ENCODE measurements at regions not wholly inside any gene's neighbourhood (a gene's known extent, or its start where the extent isn't known, plus 50 kb on each side); places are given as distances from the start of the nearest gene placed in this dataset.

DNA sequence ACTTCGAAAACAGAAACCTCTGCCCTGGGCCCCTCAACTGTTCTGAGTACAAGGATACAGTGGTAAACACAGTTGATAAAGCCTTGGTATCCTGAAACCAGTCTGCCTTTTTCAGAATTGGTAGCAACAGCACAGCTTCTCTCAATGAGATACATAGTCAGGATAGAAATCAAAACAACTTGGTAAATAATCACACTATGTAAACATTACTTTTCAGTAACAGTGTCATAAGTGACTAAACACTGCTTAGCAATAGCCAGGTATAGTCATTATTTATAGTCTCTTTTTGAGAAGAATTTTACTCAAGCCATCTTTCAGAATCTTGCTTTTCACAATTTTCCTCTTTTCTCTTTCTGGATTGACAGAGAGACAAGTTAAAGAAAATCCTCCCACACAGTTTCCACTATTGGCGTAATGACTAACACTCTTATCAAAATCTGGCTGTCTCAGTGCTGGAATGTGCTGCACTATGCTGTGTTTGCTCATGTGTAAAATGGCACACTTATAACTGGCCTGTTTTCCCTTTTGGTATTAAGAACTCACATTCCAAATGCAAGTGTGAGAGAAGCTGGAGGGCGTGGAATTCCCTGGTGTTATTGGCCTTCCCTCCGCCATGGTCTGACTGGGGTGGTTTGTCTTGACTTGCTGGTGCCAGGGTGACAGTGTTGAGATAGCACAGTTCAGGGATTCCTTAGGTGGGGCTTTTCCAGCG lies 368.8 kb downstream of the TDRD3 start:
- H3K4me1 ChIP-seq (ENCODE audit: control insufficient read depth in 2 of 3, insufficient read depth in 2 of 3, low read depth in 1 of 3, low read length in 3 of 3), result peaks cover 0 to 4% (median 0%) of the 10 kb centered on the region in 3 donors
- no peak overlapping the region for H3K4me3 ChIP-seq (ENCODE audit: low read length in 3 of 3)
- no peaks in the 10 kb centered on the region for H3K36me3 ChIP-seq (ENCODE audit: control insufficient read depth in 2 of 3, insufficient read depth in 3 of 3, low read length in 3 of 3)
- TF ChIP-seq CTCF (IDR thresholded peaks at IDR 0.05; ENCODE audit: borderline replicate concordance, extremely low read depth, insufficient read depth), result no peak
- intact Hi-C loops (cut with DNase I), result no loop called here
- H3K27me3 ChIP-seq (ENCODE audit: control insufficient read depth, insufficient read depth, low read length), result no peaks in the 10 kb centered on the region
- H3K9me3 ChIP-seq (ENCODE audit: control insufficient read depth in 2 of 3, insufficient read depth in 1 of 3, low read length in 3 of 3), result no peaks in the 10 kb centered on the region
- DNase-seq (peak in 4 of 5 donors; percentile 34 to 73 (median 48)), FAIRE-seq (peak; percentile 15)
- peak overlapping the region in 1 of 2 donors; percentile 35 for H3K27ac ChIP-seq (ENCODE audit: low read depth in 2 of 2, low read length in 2 of 2)
- H3K9ac ChIP-seq (ENCODE audit: low read length in 3 of 3), result no peak overlapping the region

- Histone ChIP-seq H3K9ac (ENCODE audit: low read length in 3 of 3) (no peak overlapping the region), H3K27ac (ENCODE audit: low read depth in 2 of 2, low read length in 2 of 2) (no peak overlapping the region), H3K4me1 (ENCODE audit: control insufficient read depth in 2 of 3, insufficient read depth in 2 of 3, low read depth in 1 of 3, low read length in 3 of 3) (peaks cover 0 to 3% (median 0%) of the 10 kb centered on the region in 3 donors), H3K9me3 (ENCODE audit: control insufficient read depth in 2 of 3, insufficient read depth in 1 of 3, low read length in 3 of 3) (no peaks in the 10 kb centered on the region), H3K4me3 (ENCODE audit: low read length in 3 of 3) (no peak overlapping the region), H3K27me3 (ENCODE audit: control insufficient read depth, insufficient read depth, low read length) (no peaks in the 10 kb centered on the region), H3K36me3 (ENCODE audit: control insufficient read depth in 2 of 3, insufficient read depth in 3 of 3, low read length in 3 of 3) (no peaks in the 10 kb centered on the region)
- FAIRE-seq (no peak), DNase-seq (peak in 1 of 5 donors; percentile 30)
- intact Hi-C loops (cut with DNase I), result no loop called here
- no peak for TF ChIP-seq CTCF (IDR thresholded peaks at IDR 0.05; ENCODE audit: borderline replicate concordance, extremely low read depth, insufficient read depth)
Measured at GRCh38 chr13:60759499-60759898, 362.5 kb downstream of the TDRD3 start.

DNA sequence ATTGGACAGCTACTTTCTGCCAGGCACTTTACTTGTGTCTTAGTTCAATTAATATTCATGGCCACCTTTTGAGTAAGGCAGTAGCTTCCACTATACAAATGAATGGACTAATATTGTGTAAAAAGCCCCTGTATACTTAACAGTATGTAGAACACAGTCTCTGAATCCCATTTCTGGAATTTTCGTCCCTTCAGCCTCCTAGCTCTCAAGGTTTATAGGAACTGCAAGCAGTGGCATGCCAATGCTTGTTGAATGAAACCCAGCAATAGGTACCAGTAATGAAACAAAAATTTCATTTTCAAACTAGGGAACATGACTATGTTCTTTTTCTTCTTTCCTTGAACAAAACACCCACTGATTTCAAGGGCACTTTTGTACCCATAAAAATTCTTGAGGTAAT lies 361.6 kb downstream of the TDRD3 start:
- no peak for DNase-seq
- H3K9ac ChIP-seq (ENCODE audit: low read length in 3 of 3), result no peak overlapping the region
- intact Hi-C loops (cut with DNase I), result no loop called here
- no peaks in the 10 kb centered on the region for H3K36me3 ChIP-seq (ENCODE audit: control insufficient read depth in 2 of 3, insufficient read depth in 3 of 3, low read length in 3 of 3)
- no peak for FAIRE-seq
- H3K27ac ChIP-seq (ENCODE audit: low read depth in 2 of 2, low read length in 2 of 2), result no peak overlapping the region
- no peaks in the 10 kb centered on the region for H3K27me3 ChIP-seq (ENCODE audit: control insufficient read depth, insufficient read depth, low read length)
- no peak for TF ChIP-seq CTCF (IDR thresholded peaks at IDR 0.05; ENCODE audit: borderline replicate concordance, extremely low read depth, insufficient read depth)
- peaks cover 0 to 3% (median 0%) of the 10 kb centered on the region in 3 donors for H3K4me1 ChIP-seq (ENCODE audit: control insufficient read depth in 2 of 3, insufficient read depth in 2 of 3, low read depth in 1 of 3, low read length in 3 of 3)
- no peak overlapping the region for H3K4me3 ChIP-seq (ENCODE audit: low read length in 3 of 3)
- H3K9me3 ChIP-seq (ENCODE audit: control insufficient read depth in 2 of 3, insufficient read depth in 1 of 3, low read length in 3 of 3), result no peaks in the 10 kb centered on the region

Data from kidney (tissue), 13 donors.